ENCODE measurements at regions not wholly inside any gene's neighbourhood (a gene's known extent, or its start where the extent isn't known, plus 50 kb on each side); places are given as distances from the start of the nearest gene placed in this dataset.

DNA sequence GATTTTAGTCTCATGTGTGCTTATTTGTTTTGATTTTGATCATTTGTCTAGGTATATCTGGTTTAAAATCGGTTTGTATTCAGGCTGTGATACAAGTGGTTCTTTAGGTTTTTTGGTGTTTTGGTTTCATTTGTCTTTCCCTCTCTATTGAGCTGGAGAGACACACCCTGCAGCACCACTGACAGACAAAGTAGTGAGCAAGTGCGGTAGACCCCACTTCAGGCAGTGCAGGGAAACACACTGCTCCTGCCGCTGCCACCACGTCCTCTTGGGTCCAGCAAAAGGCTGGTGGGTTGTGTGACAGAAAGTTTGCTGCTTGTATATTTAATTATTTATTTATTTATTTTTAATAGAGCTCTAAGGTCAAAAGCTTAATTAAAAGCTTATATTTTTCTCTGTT, 801.0 kb downstream of the NR2F1-AS1 start:
- TF ChIP-seq, protein P1, sequence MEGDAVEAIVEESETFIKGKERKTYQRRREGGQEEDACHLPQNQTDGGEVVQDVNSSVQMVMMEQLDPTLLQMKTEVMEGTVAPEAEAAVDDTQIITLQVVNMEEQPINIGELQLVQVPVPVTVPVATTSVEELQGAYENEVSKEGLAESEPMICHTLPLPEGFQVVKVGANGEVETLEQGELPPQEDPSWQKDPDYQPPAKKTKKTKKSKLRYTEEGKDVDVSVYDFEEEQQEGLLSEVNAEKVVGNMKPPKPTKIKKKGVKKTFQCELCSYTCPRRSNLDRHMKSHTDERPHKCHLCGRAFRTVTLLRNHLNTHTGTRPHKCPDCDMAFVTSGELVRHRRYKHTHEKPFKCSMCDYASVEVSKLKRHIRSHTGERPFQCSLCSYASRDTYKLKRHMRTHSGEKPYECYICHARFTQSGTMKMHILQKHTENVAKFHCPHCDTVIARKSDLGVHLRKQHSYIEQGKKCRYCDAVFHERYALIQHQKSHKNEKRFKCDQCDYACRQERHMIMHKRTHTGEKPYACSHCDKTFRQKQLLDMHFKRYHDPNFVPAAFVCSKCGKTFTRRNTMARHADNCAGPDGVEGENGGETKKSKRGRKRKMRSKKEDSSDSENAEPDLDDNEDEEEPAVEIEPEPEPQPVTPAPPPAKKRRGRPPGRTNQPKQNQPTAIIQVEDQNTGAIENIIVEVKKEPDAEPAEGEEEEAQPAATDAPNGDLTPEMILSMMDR (IDR thresholded peaks at IDR 0.05), result no peak
- TF ChIP-seq POLR2AphosphoS5 (IDR thresholded peaks at IDR 0.05; ENCODE audit: low read depth, low read length) (no peak), REST (IDR thresholded peaks at IDR 0.05; ENCODE audit: insufficient read depth in 1 of 2, low read depth in 2 of 2, low read length in 1 of 2) (no peak), SIN3A (IDR thresholded peaks at IDR 0.05; ENCODE audit: borderline replicate concordance, insufficient read depth, low read depth, low read length) (no peak)
